Gastroesophageal sphincter (tissue), 3 donors: ENCODE measurements at regions not wholly inside any gene's neighbourhood (a gene's known extent, or its start where the extent isn't known, plus 50 kb on each side); places are given as distances from the start of the nearest gene placed in this dataset.

Experiments used
- POLR2AphosphoS5 ChIP-seq: sonication (generic); formaldehyde crosslinking; IDR thresholded peaks from one replicate; pipeline ENCODE4 v1.6.1; 2017; ENCODE audit warnings: antibody characterized with exemption
- TF ChIP-seq, protein P1 (sequence below), 4 experiments: fragments of 200-600 bp in 2 of 4; fragments of 450-650 bp in 2 of 4; sonication (generic) in 1 of 4; IDR thresholded peaks; one replicate each; pipeline ENCODE4 v1.5.1; 2017 to 2019; ENCODE audit warnings: antibody characterized with exemption in 4 of 4, mild to moderate bottlenecking in 2 of 4, moderate library complexity in 2 of 4

GRCh38 chr4:123696687-123697086, 300.1 kb downstream of the SPRY1 start:
- TF ChIP-seq, protein P1, sequence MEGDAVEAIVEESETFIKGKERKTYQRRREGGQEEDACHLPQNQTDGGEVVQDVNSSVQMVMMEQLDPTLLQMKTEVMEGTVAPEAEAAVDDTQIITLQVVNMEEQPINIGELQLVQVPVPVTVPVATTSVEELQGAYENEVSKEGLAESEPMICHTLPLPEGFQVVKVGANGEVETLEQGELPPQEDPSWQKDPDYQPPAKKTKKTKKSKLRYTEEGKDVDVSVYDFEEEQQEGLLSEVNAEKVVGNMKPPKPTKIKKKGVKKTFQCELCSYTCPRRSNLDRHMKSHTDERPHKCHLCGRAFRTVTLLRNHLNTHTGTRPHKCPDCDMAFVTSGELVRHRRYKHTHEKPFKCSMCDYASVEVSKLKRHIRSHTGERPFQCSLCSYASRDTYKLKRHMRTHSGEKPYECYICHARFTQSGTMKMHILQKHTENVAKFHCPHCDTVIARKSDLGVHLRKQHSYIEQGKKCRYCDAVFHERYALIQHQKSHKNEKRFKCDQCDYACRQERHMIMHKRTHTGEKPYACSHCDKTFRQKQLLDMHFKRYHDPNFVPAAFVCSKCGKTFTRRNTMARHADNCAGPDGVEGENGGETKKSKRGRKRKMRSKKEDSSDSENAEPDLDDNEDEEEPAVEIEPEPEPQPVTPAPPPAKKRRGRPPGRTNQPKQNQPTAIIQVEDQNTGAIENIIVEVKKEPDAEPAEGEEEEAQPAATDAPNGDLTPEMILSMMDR (IDR thresholded peaks at IDR 0.05): no peak
- TF ChIP-seq POLR2AphosphoS5: no peak
